Liver (tissue), 7 donors: ENCODE measurements at regions not wholly inside any gene's neighbourhood (a gene's known extent, or its start where the extent isn't known, plus 50 kb on each side); places are given as distances from the start of the nearest gene placed in this dataset.

ENCODE experiments used
- DNase-seq: peaks from one replicate; pipeline ENCODE4 v3.0.0-alpha.2; 2017; ENCODE audit warnings: low spot score
- H3K27ac ChIP-seq, 2 donors: one replicate each; pipeline ENCODE4 v1.7.0; 2013; ENCODE audit warnings: inconsistent platforms in 2 of 2, low read length in 2 of 2, control low read depth in 1 of 2, low read depth in 1 of 2, mild to moderate bottlenecking in 1 of 2
- H3K27me3 ChIP-seq, 4 donors: one replicate each; pipeline versions ENCODE4 v1.6.1 to v1.7.0; 2013; ENCODE audit warnings: low read length in 3 of 4, inconsistent platforms in 1 of 4, mild to moderate bottlenecking in 1 of 4, moderate library complexity in 1 of 4; ENCODE audit not compliant: control insufficient read depth in 4 of 4, insufficient read depth in 4 of 4
- H3K36me3 ChIP-seq, 4 donors: one replicate each; pipeline versions ENCODE4 v1.6.1 to v1.7.0; 2013; ENCODE audit warnings: low read length in 3 of 4, mild to moderate bottlenecking in 3 of 4, low read depth in 1 of 4, moderate library complexity in 1 of 4; ENCODE audit not compliant: control insufficient read depth in 4 of 4, insufficient read depth in 3 of 4
- H3K4me1 ChIP-seq, 4 donors: one replicate each; pipeline versions ENCODE4 v1.6.1 to v1.7.0; 2013; ENCODE audit warnings: low read length in 3 of 4, mild to moderate bottlenecking in 3 of 4, moderate library complexity in 1 of 4; ENCODE audit not compliant: control insufficient read depth in 4 of 4, insufficient read depth in 4 of 4
- H3K4me3 ChIP-seq, 3 donors: one replicate each; pipeline versions ENCODE4 v1.6.1 to v1.7.0; 2013; ENCODE audit warnings: low read length in 3 of 3, control low read depth in 1 of 3, low read depth in 1 of 3, mild to moderate bottlenecking in 1 of 3
- H3K9ac ChIP-seq, 2 donors: one replicate each; pipeline ENCODE4 v1.7.0; 2013; ENCODE audit warnings: low read length in 2 of 2, mild to moderate bottlenecking in 2 of 2, moderate library complexity in 2 of 2, control low read depth in 1 of 2, low read depth in 1 of 2
- H3K9me3 ChIP-seq, 4 donors: one replicate each; pipeline versions ENCODE4 v1.6.1 to v1.7.0; 2013; ENCODE audit warnings: low read length in 3 of 4; ENCODE audit not compliant: control insufficient read depth in 4 of 4
- EGR1 ChIP-seq, 2 donors: IDR thresholded peaks; 2 replicates each; pipeline ENCODE4 v1.6.1; 2016 to 2018; ENCODE audit warnings: antibody characterized with exemption in 2 of 2, low read depth in 2 of 2
- FOXA1 ChIP-seq: IDR thresholded peaks from 2 replicates; pipeline ENCODE4 v1.6.1; 2016; ENCODE audit warnings: antibody characterized with exemption
- GABPA ChIP-seq, 2 donors: IDR thresholded peaks in 1 of 2; conservative IDR thresholded peaks in 1 of 2; 2 replicates each; pipeline ENCODE4 v1.6.1; 2016; ENCODE audit warnings: antibody characterized with exemption in 2 of 2, mild to moderate bottlenecking in 1 of 2, moderate library complexity in 1 of 2
- HNF4A ChIP-seq, 2 donors: conservative IDR thresholded peaks; 2 replicates each; pipeline ENCODE4 v1.6.1; 2016; ENCODE audit warnings: antibody characterized with exemption in 2 of 2, mild to moderate bottlenecking in 2 of 2
- HNF4G ChIP-seq: IDR thresholded peaks from 2 replicates; pipeline ENCODE4 v1.6.1; 2016; ENCODE audit warnings: antibody characterized with exemption
- JUND ChIP-seq, 2 donors: IDR thresholded peaks; 2 replicates each; pipeline ENCODE4 v1.6.1; 2016; ENCODE audit warnings: antibody characterized with exemption in 2 of 2
- NR2F2 ChIP-seq: IDR thresholded peaks from 2 replicates; pipeline ENCODE4 v1.6.1; 2016; ENCODE audit warnings: antibody characterized with exemption
- RAD21 ChIP-seq, 2 donors: IDR thresholded peaks; 2 replicates each; pipeline ENCODE4 v1.6.1; 2016; ENCODE audit warnings: antibody characterized with exemption in 2 of 2, mild to moderate bottlenecking in 2 of 2
- RXRA ChIP-seq, 2 donors: IDR thresholded peaks; 2 replicates each; pipeline ENCODE4 v1.6.1; 2017 to 2018; ENCODE audit warnings: antibody characterized with exemption in 2 of 2, mild to moderate bottlenecking in 1 of 2
- SP1 ChIP-seq: IDR thresholded peaks from 2 replicates; pipeline ENCODE4 v1.6.1; 2018; ENCODE audit warnings: antibody characterized with exemption, mild to moderate bottlenecking
- TAF1 ChIP-seq: conservative IDR thresholded peaks from 2 replicates; pipeline ENCODE4 v1.6.1; 2016; ENCODE audit warnings: antibody characterized with exemption, mild to moderate bottlenecking
- YY1 ChIP-seq: IDR thresholded peaks from 2 replicates; pipeline ENCODE4 v1.6.1; 2016; ENCODE audit warnings: antibody characterized with exemption, mild to moderate bottlenecking
- WGBS: extraction: QIAGEN DNeasy Blood & Tissue Kit; methylation state at CpG from one replicate; pipeline ENCODE4 v1.1.7; 2013; 5-methylcytosine and 5-hydroxymethylcytosine counted together
- TF ChIP-seq, protein P1 (sequence below): IDR thresholded peaks from 2 replicates; pipeline ENCODE4 v1.6.1; 2016; ENCODE audit warnings: antibody characterized with exemption
- TF ChIP-seq, protein P2 (sequence below): IDR thresholded peaks from 2 replicates; pipeline ENCODE4 v1.6.1; 2016; ENCODE audit warnings: antibody characterized with exemption, mild to moderate bottlenecking
- TF ChIP-seq, protein P3 (sequence below): IDR thresholded peaks from 2 replicates; pipeline ENCODE4 v1.6.1; 2016; ENCODE audit warnings: antibody characterized with exemption
- TF ChIP-seq, protein P4 (sequence below): IDR thresholded peaks from 2 replicates; pipeline ENCODE4 v1.6.1; 2016; ENCODE audit warnings: antibody characterized with exemption
- donor health status: healthy.
- donor health status: healthy.
- donor health status: healthy.
- donor health status: healthy.

DNA sequence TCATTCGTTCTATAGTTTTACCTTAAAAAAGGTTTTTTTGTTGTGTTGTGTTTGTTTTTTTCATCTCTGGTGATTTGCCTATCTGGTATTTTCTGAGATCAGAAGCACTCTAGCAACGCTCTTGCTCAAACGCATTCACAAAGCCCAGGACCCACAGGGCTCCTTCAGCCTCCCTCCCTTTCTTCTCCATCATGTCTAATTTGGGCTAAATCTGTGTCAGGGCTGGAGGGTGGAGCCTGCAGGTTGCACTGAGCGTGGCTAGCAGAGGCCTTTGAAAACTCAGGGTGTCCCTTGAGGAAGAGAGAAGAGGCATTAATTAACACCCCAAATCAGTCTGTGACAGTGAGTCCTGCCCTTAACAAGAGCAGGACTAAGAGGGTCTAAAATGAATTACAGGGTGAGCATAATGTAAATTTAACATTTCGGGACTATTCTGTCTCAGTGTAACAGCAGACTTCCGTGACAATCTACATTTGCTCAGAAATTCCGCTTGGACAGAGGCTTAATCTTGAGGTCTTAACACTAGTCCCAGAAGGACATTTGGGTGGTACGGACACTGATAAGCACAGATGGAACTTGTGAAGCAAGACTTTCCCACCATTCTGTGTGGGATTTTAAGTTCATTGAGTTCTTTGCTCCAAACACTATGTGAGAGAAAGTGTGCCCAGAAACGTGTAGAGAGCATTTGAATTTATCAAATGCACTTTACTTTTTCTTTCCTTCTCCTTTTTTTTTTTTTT is 174.4 kb upstream of the APCDD1 start (continued):
- TF ChIP-seq RXRA (IDR thresholded peaks at IDR 0.05) = no peak
- no peak for TF ChIP-seq FOXA1
- no peak for TF ChIP-seq JUND (IDR thresholded peaks at IDR 0.05)
- TF ChIP-seq, protein P1, sequence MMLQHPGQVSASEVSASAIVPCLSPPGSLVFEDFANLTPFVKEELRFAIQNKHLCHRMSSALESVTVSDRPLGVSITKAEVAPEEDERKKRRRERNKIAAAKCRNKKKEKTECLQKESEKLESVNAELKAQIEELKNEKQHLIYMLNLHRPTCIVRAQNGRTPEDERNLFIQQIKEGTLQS = no peak
- TF ChIP-seq SP1 = no peak
- TF ChIP-seq EGR1 (IDR thresholded peaks at IDR 0.05; ENCODE audit: low read depth in 2 of 2) = no peak
- no peak for TF ChIP-seq RAD21 (IDR thresholded peaks at IDR 0.05)
- TF ChIP-seq YY1 = no peak

DNA sequence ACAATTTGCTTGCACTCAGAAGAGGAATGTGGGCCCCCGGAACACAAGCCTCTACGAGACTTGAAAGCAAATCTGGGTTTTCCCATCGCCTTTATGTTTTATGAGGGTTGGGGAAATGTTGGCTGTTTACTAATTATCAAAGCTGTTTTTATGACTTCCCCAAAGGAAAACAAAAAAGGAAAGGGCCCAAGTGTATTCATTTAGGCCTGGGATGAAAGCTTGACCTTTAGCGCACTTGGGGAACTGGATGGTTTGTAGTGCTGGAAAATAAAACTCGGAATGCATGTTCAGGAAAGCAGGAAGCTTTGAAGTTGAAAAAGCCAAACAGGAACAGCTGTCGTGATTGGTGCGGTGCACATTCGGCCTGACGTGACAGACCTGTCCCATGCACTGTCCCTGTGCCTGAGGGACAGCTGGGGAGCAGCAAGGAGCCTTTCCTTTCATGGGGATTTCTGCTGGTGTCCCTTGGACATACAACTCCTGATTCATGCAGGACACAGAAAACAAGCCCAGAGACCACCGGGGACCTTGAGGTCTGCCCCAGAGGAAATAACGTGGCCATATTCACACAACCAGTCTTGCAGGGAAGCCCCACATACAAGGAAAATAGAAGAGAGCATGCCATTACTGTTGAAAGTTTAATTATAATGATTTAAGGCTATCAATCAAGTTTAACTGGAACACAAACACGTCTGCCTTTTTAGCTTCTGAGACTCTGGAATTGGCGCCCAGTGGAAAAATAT is 169.7 kb upstream of the APCDD1 start:
- no peak overlapping the region for H3K27ac ChIP-seq
- no peak overlapping the region for H3K4me3 ChIP-seq
- H3K36me3 ChIP-seq = no peaks in the 10 kb centered on the region
- TF ChIP-seq EGR1 (IDR thresholded peaks at IDR 0.05; ENCODE audit: low read depth in 2 of 2) (no peak), GABPA (IDR thresholded peaks at IDR 0.05 in 1 of 2, conservative IDR thresholded peaks at IDR 0.05 in 1 of 2) (no peak), SP1 (no peak), JUND (IDR thresholded peaks at IDR 0.05) (no peak), HNF4A (conservative IDR thresholded peaks at IDR 0.05) (no peak), RAD21 (IDR thresholded peaks at IDR 0.05) (no peak), NR2F2 (no peak), TAF1 (no peak), RXRA (IDR thresholded peaks at IDR 0.05) (no peak), HNF4G (no peak)
- TF ChIP-seq, protein P1 = no peak
- TF ChIP-seq, protein P2, sequence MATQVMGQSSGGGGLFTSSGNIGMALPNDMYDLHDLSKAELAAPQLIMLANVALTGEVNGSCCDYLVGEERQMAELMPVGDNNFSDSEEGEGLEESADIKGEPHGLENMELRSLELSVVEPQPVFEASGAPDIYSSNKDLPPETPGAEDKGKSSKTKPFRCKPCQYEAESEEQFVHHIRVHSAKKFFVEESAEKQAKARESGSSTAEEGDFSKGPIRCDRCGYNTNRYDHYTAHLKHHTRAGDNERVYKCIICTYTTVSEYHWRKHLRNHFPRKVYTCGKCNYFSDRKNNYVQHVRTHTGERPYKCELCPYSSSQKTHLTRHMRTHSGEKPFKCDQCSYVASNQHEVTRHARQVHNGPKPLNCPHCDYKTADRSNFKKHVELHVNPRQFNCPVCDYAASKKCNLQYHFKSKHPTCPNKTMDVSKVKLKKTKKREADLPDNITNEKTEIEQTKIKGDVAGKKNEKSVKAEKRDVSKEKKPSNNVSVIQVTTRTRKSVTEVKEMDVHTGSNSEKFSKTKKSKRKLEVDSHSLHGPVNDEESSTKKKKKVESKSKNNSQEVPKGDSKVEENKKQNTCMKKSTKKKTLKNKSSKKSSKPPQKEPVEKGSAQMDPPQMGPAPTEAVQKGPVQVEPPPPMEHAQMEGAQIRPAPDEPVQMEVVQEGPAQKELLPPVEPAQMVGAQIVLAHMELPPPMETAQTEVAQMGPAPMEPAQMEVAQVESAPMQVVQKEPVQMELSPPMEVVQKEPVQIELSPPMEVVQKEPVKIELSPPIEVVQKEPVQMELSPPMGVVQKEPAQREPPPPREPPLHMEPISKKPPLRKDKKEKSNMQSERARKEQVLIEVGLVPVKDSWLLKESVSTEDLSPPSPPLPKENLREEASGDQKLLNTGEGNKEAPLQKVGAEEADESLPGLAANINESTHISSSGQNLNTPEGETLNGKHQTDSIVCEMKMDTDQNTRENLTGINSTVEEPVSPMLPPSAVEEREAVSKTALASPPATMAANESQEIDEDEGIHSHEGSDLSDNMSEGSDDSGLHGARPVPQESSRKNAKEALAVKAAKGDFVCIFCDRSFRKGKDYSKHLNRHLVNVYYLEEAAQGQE = no peak
- TF ChIP-seq, protein P3, sequence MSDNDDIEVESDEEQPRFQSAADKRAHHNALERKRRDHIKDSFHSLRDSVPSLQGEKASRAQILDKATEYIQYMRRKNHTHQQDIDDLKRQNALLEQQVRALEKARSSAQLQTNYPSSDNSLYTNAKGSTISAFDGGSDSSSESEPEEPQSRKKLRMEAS = no peak
- TF ChIP-seq, protein P4, sequence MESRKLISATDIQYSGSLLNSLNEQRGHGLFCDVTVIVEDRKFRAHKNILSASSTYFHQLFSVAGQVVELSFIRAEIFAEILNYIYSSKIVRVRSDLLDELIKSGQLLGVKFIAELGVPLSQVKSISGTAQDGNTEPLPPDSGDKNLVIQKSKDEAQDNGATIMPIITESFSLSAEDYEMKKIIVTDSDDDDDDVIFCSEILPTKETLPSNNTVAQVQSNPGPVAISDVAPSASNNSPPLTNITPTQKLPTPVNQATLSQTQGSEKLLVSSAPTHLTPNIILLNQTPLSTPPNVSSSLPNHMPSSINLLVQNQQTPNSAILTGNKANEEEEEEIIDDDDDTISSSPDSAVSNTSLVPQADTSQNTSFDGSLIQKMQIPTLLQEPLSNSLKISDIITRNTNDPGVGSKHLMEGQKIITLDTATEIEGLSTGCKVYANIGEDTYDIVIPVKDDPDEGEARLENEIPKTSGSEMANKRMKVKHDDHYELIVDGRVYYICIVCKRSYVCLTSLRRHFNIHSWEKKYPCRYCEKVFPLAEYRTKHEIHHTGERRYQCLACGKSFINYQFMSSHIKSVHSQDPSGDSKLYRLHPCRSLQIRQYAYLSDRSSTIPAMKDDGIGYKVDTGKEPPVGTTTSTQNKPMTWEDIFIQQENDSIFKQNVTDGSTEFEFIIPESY = no peak
- peaks cover 0 to 13% (median 3%) of the 10 kb centered on the region in 4 donors for H3K9me3 ChIP-seq
- no peak overlapping the region for H3K9ac ChIP-seq
- no peak for DNase-seq
- H3K4me1 ChIP-seq = no peaks in the 10 kb centered on the region
- WGBS = 67% methylated on average over 13 of the region's 13 CpGs
- no peaks in the 10 kb centered on the region for H3K27me3 ChIP-seq
